Stimulated activated CD4-positive, alpha-beta T cell treated with anti-CD3 and anti-CD28 coated beads, Interleukin-4, amount 100 ng/mL, for 4 hours (primary cell): ENCODE measurements at regions not wholly inside any gene's neighbourhood (a gene's known extent, or its start where the extent isn't known, plus 50 kb on each side); places are given as distances from the start of the nearest gene placed in this dataset.

ENCODE experiments used
- DNase-seq, 2 experiments: peaks; one replicate each; pipeline ENCODE4 v3.0.0-alpha.2; 2020

DNA sequence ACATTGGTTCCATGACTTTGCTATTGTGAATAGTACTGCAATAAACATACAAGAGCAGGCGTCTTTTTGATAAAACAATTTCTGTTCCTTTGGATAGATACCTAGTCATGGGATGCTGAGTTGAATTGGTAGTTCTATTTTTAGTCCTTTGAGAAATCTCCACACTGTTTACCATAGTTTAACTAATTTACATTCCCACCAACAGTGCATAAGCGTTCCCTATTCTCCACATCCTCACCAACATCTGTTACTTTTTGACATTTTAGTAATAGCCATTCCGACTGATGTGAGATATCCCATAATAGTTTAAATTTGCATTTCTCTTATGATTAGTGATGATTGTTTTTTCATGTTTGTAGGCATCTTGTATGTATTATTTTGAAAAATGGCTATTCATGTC lies 707.0 kb downstream of the SORCS1 start:
- DNase-seq: no peak

DNA sequence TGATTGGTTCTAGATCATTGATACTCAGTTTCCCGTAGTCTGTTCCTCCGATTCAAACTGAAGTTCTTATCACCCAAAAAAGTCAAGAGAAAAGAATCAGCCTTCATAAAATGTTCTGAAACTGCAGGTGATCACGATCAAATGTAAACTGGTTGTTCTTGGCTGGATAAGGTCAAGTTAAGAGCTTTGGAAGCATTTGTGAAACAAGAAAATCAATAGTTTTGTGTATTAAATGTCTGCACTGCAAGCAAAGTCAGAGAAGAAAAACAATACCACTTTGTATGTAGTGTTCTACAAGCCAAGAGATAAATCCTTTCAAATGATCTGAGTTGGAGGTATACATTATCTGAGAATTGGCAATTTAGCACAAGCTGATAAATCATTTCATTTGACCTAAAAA lies 710.3 kb downstream of the SORCS1 start:
- no peak for DNase-seq

GRCh38 chr10:106450966-106451365 lies 713.5 kb downstream of the SORCS1 start:
- no peak for DNase-seq

DNA sequence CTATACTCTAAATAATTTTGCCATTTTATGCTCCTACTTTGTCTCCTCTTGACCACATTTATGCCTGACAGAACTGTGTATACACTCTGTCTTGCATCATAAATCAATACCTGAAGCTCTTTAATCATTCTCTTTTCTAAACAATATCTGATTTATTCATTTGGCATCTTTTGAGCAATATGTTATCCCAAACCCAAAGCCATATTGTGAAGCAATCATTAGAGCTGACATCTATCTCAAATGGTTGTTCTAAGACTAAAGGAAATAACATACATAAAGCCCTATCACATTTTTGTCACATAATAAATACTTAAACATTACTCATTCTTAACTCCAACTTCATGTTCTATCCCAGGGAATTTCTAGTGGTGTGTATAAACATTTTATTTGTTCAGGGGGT lies 717.6 kb downstream of the SORCS1 start:
- DNase-seq: no peak

DNA sequence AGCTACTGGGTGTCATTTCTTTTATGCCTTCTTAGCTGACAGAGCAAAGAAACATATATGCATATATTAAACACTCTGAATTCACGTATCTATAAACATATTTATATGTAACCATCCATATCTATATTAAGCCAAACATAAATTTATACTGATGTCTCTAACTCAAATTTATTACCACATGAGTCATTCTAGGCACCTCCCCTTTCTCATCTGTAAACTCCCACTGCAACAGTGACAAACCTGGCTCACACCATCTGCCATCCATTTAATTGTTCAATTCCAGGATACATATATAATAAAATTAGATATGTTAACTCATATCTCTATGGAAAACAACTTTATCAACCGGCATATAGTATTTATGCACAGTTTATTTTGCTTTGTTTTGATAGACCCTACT lies 722.3 kb downstream of the SORCS1 start:
- no peak for DNase-seq

DNA sequence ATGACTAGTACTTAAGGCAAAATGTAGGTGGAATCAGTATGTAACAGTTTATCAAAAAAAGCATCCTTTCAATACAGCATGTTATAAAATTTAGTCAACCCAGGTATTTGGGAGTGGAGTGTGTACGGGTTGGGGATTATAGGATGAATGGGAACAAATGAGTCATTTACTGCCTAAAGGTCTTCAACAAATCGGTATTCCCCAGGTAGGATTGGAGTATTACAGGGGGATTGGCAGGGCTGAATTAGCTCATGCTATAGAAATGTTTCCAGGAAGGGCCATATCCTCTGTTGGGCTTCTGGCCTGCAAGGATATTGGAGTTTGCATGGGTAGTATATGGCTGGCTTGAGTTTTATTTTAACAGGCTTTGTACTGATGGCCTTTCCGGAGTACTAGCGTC lies 723.7 kb downstream of the SORCS1 start:
- DNase-seq: no peak

- no peak for DNase-seq
These were observed 724.2 kb downstream of the SORCS1 start for GRCh38 chr10:106440355-106440754.

DNA sequence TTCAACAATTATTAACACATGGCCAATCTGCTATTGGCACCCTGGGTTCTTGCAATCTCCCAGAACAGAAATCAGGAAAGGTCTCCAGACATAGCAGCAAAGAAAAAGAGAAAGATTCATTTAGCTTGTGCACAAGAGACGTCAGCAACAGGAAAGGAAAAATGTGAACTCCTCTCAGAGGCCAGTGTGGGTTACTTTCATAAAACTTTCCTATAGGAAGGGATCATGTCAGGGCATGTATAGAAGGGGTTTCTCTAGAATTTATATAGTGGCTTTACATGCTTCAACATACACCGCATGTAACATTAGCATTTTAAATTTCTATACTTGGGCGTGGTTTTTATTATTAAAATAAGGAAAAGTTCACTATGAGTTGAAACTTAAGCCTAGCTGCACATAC lies 725.1 kb downstream of the SORCS1 start:
- DNase-seq: no peak

- no peak for DNase-seq
These were observed 726.1 kb downstream of the SORCS1 start for GRCh38 chr10:106438386-106438785.

DNA sequence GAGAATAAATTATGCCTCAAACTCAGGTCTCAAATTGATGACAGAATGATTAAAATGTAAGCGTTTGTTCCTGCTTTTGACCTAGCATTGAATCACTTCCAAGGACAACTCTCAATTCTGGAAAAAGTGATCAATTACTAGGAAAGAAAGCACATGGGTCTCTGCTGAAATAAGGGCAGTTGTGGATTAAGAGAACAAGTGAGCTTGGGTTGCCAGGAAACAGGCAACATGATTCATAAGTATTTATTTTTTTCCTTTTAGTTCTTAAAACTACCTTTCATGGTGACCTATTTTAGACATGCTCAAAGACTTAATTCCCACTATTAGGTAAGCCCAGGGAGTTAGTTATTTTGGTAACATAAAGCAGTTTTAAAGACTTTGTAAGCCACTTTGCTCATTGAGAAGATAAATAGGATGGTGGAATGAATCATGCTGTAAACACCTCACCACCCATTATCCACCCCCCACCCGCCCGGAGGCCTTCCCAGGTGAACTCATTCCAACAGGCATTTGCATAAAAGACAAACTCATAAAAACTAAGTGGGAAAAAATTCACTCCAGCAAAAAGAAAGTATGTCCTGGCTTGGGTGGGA lies 728.3 kb downstream of the SORCS1 start:
- no peak for DNase-seq

- DNase-seq: no peak
These were observed 729.4 kb downstream of the SORCS1 start for GRCh38 chr10:106435081-106435480.

GRCh38 chr10:106424981-106425380 lies 739.5 kb downstream of the SORCS1 start:
- DNase-seq: no peak

DNA sequence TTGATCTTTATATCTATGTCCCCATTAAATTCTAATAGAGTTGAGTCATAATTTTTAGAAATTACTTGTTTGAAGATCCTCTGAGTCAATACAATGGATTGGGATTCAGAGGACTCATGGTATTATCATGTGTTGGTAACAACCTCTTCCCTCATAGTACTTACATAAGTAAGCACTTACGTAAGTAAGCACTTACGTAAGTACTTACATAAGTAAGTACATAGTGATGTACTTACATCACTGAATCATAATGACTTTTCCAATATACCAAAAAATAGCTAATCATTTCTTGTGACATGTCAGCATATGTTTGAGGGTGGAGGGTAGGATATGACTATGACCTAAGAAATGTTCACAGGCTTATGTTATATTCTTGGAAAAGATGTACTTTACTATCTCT lies 740.5 kb downstream of the SORCS1 start:
- no peak for DNase-seq

DNA sequence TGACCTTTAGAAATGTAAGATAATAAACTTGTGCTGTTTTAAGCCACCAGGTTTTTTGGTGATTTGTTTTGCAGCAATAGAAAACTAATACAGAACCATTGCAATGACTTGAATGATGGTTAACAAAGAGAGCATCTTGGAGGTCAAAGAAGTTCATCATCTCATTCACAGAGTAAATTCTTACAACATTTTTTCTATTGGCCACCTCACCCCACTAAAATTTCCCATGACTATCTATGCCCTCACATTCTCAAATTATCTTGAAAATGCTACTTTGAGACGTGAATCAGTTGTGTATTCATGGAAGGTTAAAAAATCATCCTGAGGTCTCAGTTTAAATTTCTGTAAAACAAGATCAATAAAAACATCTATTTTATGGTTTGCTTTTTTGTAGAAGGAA lies 754.2 kb downstream of the SORCS1 start:
- no peak for DNase-seq

DNA sequence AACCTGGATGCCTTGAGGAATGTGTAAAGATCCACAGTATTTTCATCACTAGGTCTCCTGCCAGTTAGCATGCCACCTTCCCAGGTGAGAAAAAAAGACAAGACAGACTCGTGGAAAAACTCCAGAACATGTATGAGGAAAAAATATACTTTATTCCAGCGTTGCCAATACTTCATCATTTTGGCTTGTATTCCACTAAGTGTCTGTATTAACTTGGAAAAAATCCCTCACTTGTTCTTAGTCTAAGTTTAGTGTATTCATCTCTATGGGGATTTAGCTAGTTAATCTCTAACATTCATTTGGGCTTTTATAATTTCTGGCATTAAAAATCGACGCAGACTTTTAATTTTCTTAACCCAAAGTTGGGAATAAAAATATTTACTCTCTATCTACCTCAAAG lies 759.4 kb downstream of the SORCS1 start:
- no peak for DNase-seq

DNA sequence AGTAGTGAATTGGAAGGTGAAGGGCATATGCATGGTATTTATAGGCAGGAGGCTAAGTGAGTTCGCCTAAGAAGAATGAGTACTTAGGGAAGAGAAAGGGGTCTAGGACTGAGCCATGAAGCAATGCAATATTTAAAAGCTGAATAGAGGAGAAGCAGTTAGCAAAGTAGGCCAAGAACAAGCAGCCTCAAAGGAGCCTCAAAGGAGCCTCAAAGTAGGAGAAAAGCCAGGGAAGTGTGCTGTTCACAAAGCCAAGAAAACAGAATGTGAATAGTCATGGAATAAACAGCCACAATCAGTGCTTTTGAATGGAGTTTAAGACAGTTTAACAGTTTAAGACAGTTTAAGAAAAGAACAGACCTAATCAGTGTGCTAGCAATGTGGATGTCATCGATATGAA lies 762.0 kb downstream of the SORCS1 start:
- no peak for DNase-seq

- no peak for DNase-seq
These were observed 762.5 kb downstream of the SORCS1 start for GRCh38 chr10:106401967-106402366.

DNA sequence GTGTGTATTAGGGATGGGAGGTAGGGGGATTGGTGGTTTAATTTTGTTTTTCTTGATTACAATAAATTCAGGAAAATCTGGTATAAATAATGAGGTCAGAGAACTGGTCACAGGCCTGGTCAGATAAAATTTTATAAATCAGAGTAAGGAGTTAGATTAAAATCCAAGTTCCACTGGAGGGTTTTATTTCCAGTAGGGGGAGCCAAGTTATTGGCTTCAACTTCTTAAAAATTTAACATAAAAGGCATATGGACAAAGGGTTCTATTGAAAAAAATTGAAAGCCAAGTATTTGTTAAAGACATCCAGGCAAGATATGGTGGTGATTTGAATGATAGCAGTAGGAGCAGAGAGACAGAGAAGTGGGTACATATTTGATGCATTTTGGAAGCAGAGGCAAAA lies 763.3 kb downstream of the SORCS1 start:
- DNase-seq: no peak

DNA sequence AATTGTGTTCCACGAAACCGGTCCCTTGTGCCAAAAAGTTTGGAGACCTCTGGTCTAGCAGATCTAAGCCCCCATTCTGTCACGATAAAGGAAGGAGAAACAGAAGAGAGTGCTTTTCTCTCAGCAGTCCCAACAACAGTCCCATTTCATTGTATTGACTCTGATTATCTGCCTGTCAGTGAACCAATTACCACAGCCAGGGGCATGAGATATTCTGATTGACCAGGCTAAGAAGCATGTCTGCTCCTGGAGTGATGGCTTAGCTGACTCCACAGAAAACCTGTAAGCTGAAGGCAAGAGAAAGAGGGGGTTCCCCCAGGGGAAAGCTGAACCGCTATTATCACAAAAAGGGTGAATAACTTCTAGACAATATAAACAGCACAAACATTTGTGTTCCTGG lies 765.4 kb downstream of the SORCS1 start:
- DNase-seq: no peak

DNA sequence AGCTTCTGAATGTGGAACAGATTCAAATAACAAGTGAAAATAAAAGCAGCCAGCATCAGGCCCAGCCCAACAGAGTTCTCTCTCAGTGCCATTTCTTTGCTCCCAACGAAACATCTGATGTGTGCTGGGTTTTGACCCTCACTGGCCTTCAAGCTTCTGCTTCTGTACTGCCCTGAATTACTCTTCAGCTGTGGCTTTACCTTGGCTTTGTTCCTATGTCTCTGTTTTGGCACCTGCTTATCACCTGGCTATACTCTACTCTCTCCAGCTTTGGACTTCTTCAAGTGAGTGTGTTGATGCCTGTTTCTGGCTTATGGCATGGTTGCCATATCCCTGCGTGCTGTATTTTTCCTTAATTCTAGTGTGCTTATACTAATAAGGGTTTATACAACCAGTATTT lies 768.3 kb downstream of the SORCS1 start:
- no peak for DNase-seq

DNA sequence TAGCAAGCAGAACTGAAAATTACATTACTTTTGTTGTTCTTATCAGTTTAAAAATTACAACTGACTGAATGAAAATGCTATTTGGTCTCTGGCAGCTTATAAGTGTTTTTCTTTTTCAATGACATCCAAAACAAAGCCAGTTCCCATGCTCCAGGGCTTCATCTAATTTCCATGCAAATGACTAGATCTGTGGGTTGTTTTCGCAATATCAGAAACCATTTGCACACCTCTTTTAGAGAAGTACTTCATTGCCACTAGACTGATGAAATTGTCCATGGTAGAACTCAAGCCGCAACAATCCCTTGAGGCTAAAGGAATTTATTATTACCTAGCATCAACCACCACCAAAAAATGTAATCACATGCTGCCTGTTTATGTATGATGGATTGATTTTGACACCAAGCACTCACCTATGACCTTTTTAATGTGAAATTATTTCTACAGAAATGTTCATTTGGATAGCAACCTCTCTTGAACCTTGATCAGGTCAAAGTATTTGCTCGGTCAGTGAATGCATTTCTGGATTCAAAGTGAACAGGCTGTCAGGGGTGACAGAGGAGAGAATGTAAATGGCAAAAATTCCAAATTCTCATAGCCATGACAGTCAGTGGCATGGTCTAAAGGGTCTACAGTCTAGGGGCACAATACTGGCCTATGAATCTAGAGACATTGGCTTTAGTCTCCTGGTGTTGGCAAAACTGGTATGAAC lies 769.3 kb downstream of the SORCS1 start:
- DNase-seq: no peak

GRCh38 chr10:106392778-106393177 lies 771.7 kb downstream of the SORCS1 start:
- DNase-seq: no peak

- no peak for DNase-seq
These were observed 777.4 kb downstream of the SORCS1 start for GRCh38 chr10:106387063-106387462.

GRCh38 chr10:106384496-106384895 lies 780.0 kb downstream of the SORCS1 start:
- no peak for DNase-seq

- no peak for DNase-seq
These were observed 783.8 kb downstream of the SORCS1 start for GRCh38 chr10:106380706-106381105.
